Omental fat pad (tissue), 3 donors: ENCODE measurements at regions not wholly inside any gene's neighbourhood (a gene's known extent, or its start where the extent isn't known, plus 50 kb on each side); places are given as distances from the start of the nearest gene placed in this dataset.

Experiments
- ATAC-seq: fragments of 150-250 bp; one replicate; pipeline ENCODE4 v1.9.1; 2016; ENCODE audit warnings: mild to moderate bottlenecking, moderate library complexity; ENCODE audit not compliant: low FRiP score
- DNase-seq: peaks from one replicate; pipeline ENCODE4 v3.0.0-alpha.2; 2019; ENCODE audit warnings: low spot score
- CTCF ChIP-seq, 3 donors: fragments of 450-650 bp; IDR thresholded peaks; one replicate each; pipeline ENCODE4 v1.5.1; 2016 to 2017; ENCODE audit warnings: antibody characterized with exemption in 3 of 3, mild to moderate bottlenecking in 3 of 3, moderate library complexity in 2 of 3

- ATAC-seq: peak; percentile 41
- no peak for DNase-seq
- TF ChIP-seq CTCF (IDR thresholded peaks at IDR 0.05): no peak
Measured at GRCh38 chr14:87805315-87805723, 187.7 kb downstream of the GALC start.

GRCh38 chr14:87800216-87800615 is 192.8 kb downstream of the GALC start:
- ATAC-seq (no peak), DNase-seq (no peak)
- no peak for TF ChIP-seq CTCF (IDR thresholded peaks at IDR 0.05)

- no peak for ATAC-seq
- no peak for TF ChIP-seq CTCF (IDR thresholded peaks at IDR 0.05)
- DNase-seq: no peak
Measured at GRCh38 chr14:87799400-87799799, 193.6 kb downstream of the GALC start.

GRCh38 chr14:87797001-87797400 is 196.0 kb downstream of the GALC start:
- ATAC-seq (no peak), DNase-seq (no peak)
- no peak for TF ChIP-seq CTCF (IDR thresholded peaks at IDR 0.05)

- no peak for DNase-seq
- ATAC-seq: no peak
Measured at GRCh38 chr14:87794561-87794960, 198.4 kb downstream of the GALC start.

GRCh38 chr14:87785897-87786296 is 207.1 kb downstream of the GALC start:
- no peak for DNase-seq
- ATAC-seq: no peak
- TF ChIP-seq CTCF (IDR thresholded peaks at IDR 0.05): no peak

More at GRCh38 chr14:87794561-87794960, 198.4 kb downstream of the GALC start:
- no peak for TF ChIP-seq CTCF (IDR thresholded peaks at IDR 0.05)

- no peak for TF ChIP-seq CTCF (IDR thresholded peaks at IDR 0.05)
- no peak for ATAC-seq
- no peak for DNase-seq
Measured at GRCh38 chr14:87784386-87784785, 208.6 kb downstream of the GALC start.
